ENCODE measurements at regions not wholly inside any gene's neighbourhood (a gene's known extent, or its start where the extent isn't known, plus 50 kb on each side); places are given as distances from the start of the nearest gene placed in this dataset.

DNA sequence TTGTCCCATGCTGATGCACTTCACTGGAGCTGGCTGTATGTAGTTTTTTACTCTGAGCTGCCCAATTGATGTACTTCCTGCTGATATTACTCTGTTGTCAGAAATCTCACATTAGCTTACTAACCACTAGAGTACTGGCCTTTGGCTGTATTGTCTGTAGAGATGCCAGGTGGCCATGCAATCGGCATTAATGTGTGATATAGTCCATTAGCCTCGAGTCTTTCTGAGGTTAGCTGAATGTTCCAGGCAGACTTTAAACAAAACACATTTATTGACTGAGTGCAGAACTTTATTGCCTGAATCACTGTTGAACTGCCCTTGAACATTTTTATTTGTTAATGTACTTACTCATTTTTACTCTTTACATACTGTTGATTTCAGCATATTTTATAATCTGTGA lies 335.2 kb downstream of the PCDH10 start:
- CTCF ChIA-PET, result interaction anchor here (0.8 to 1.6 kb wide), 4 partner anchors 163 to 354 kb away, joined by 3 to 11 read pairs (median 4); no protein-coding TSS in a partner anchor
- TF ChIP-seq ZNF317 (CRISPR knock-in tag; IDR thresholded peaks at IDR 0.05; ENCODE audit: borderline replicate concordance, low read depth) (no peak), ETV6 (CRISPR knock-in tag; IDR thresholded peaks at IDR 0.05) (no peak), GABPB1 (CRISPR knock-in tag; IDR thresholded peaks at IDR 0.05) (no peak), ZNF425 (CRISPR knock-in tag; conservative IDR thresholded peaks at IDR 0.05) (no peak)
- TF ChIP-seq, protein P1, sequence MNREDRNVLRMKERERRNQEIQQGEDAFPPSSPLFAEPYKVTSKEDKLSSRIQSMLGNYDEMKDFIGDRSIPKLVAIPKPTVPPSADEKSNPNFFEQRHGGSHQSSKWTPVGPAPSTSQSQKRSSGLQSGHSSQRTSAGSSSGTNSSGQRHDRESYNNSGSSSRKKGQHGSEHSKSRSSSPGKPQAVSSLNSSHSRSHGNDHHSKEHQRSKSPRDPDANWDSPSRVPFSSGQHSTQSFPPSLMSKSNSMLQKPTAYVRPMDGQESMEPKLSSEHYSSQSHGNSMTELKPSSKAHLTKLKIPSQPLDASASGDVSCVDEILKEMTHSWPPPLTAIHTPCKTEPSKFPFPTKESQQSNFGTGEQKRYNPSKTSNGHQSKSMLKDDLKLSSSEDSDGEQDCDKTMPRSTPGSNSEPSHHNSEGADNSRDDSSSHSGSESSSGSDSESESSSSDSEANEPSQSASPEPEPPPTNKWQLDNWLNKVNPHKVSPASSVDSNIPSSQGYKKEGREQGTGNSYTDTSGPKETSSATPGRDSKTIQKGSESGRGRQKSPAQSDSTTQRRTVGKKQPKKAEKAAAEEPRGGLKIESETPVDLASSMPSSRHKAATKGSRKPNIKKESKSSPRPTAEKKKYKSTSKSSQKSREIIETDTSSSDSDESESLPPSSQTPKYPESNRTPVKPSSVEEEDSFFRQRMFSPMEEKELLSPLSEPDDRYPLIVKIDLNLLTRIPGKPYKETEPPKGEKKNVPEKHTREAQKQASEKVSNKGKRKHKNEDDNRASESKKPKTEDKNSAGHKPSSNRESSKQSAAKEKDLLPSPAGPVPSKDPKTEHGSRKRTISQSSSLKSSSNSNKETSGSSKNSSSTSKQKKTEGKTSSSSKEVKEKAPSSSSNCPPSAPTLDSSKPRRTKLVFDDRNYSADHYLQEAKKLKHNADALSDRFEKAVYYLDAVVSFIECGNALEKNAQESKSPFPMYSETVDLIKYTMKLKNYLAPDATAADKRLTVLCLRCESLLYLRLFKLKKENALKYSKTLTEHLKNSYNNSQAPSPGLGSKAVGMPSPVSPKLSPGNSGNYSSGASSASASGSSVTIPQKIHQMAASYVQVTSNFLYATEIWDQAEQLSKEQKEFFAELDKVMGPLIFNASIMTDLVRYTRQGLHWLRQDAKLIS (CRISPR knock-in tag; IDR thresholded peaks at IDR 0.05; ENCODE audit: borderline replicate concordance), result no peak

DNA sequence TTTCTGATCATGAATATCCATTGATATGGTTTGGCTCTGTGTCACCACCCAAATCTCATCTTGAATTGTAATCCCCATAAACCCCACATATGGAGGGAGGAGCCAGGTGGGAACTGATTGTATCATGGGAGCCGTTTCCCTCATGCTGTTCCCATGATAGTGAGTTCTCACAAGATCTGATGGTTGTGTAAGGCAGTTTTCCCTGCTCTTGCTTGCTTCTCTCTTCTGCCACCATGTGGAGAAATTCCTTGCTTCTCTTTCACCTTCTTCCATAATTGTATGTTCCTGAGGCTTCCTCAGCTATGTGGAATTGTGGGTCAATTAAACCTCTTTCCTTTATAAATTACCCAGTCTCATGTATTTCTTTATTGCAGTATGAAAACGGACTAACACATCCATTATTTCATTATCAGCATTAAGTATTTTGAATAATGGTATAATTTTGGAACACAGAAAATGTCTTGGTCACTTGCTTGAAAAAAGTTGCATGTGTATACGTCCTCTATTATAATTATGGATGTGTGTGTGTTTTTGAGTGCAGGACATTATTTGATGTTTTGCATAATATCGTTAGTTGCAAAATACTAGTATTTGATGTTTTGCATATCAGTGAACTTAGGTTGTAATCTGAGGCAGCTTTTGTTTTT lies 334.6 kb downstream of the PCDH10 start:
- peaks cover 5% of the 10 kb centered on the region for H3K9me3 Mint-ChIP-seq
- TF ChIP-seq JUN (CRISPR knock-in tag; IDR thresholded peaks at IDR 0.05) (no peak), NR1H2 (CRISPR knock-in tag; IDR thresholded peaks at IDR 0.05) (no peak), ATF1 (CRISPR knock-in tag; IDR thresholded peaks at IDR 0.05) (no peak), ATF2 (CRISPR knock-in tag; IDR thresholded peaks at IDR 0.05; ENCODE audit: borderline replicate concordance, low read depth) (no peak), NR2C2 (CRISPR knock-in tag; IDR thresholded peaks at IDR 0.05) (no peak), E2F5 (CRISPR knock-in tag; IDR thresholded peaks at IDR 0.05) (no peak), ZNF232 (CRISPR knock-in tag; IDR thresholded peaks at IDR 0.05) (no peak), CREB1 (CRISPR knock-in tag; IDR thresholded peaks at IDR 0.05) (no peak), ZBTB21 (CRISPR knock-in tag; IDR thresholded peaks at IDR 0.05; ENCODE audit: borderline replicate concordance) (no peak), OVOL2 (CRISPR knock-in tag; IDR thresholded peaks at IDR 0.05; ENCODE audit: borderline replicate concordance) (no peak), IRF1 (CRISPR knock-in tag; IDR thresholded peaks at IDR 0.05) (no peak)
- TF ChIP-seq, protein P2, sequence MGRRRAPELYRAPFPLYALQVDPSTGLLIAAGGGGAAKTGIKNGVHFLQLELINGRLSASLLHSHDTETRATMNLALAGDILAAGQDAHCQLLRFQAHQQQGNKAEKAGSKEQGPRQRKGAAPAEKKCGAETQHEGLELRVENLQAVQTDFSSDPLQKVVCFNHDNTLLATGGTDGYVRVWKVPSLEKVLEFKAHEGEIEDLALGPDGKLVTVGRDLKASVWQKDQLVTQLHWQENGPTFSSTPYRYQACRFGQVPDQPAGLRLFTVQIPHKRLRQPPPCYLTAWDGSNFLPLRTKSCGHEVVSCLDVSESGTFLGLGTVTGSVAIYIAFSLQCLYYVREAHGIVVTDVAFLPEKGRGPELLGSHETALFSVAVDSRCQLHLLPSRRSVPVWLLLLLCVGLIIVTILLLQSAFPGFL (CRISPR knock-in tag; IDR thresholded peaks at IDR 0.05; ENCODE audit: borderline replicate concordance), result no peak
- TF ChIP-seq, protein P3, sequence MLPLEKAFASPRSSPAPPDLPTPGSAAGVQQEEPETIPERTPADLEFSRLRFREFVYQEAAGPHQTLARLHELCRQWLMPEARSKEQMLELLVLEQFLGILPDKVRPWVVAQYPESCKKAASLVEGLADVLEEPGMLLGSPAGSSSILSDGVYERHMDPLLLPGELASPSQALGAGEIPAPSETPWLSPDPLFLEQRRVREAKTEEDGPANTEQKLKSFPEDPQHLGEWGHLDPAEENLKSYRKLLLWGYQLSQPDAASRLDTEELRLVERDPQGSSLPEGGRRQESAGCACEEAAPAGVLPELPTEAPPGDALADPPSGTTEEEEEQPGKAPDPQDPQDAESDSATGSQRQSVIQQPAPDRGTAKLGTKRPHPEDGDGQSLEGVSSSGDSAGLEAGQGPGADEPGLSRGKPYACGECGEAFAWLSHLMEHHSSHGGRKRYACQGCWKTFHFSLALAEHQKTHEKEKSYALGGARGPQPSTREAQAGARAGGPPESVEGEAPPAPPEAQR (CRISPR knock-in tag; IDR thresholded peaks at IDR 0.05), result no peak
- TF ChIP-seq, protein P4, sequence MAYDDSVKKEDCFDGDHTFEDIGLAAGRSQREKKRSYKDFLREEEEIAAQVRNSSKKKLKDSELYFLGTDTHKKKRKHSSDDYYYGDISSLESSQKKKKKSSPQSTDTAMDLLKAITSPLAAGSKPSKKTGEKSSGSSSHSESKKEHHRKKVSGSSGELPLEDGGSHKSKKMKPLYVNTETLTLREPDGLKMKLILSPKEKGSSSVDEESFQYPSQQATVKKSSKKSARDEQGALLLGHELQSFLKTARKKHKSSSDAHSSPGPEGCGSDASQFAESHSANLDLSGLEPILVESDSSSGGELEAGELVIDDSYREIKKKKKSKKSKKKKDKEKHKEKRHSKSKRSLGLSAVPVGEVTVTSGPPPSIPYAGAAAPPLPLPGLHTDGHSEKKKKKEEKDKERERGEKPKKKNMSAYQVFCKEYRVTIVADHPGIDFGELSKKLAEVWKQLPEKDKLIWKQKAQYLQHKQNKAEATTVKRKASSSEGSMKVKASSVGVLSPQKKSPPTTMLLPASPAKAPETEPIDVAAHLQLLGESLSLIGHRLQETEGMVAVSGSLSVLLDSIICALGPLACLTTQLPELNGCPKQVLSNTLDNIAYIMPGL (CRISPR knock-in tag; IDR thresholded peaks at IDR 0.05), result no peak
- H3K27me3 Mint-ChIP-seq (ENCODE audit: low read depth), result no peaks in the 10 kb centered on the region
- no peak overlapping the region for H3K4me3 Mint-ChIP-seq
- no peaks in the 10 kb centered on the region for H3K36me3 Mint-ChIP-seq
- ChIA-PET CTCF (interaction anchor here (0.8 to 1.6 kb wide), 4 partner anchors 163 to 355 kb away, joined by 3 to 11 read pairs (median 4); no protein-coding TSS in a partner anchor), POLR2A (no interaction called here)
- peaks cover 12% of the 10 kb centered on the region; the same call in 1 of the 2 replicates for H3K4me1 Mint-ChIP-seq
- DNase-seq (ENCODE audit: low spot score), result no peak
- peak; percentile 80 for ATAC-seq
- no peak overlapping the region for H3K27ac Mint-ChIP-seq

More for the DNA sequence above, 335.2 kb downstream of the PCDH10 start:
- DNase-seq (ENCODE audit: low spot score) (no peak), ATAC-seq (no peak)
- peaks cover 12% of the 10 kb centered on the region; the same call in 1 of the 2 replicates for H3K4me1 Mint-ChIP-seq
- no peak overlapping the region for H3K4me3 Mint-ChIP-seq
- H3K9me3 Mint-ChIP-seq, result peaks cover 5% of the 10 kb centered on the region
- H3K27ac Mint-ChIP-seq, result no peak overlapping the region
- POLR2A ChIA-PET, result no interaction called here
- H3K36me3 Mint-ChIP-seq, result no peaks in the 10 kb centered on the region
- H3K27me3 Mint-ChIP-seq (ENCODE audit: low read depth), result no peaks in the 10 kb centered on the region

Data from WTC11 (cell line).